ENCODE measurements at regions not wholly inside any gene's neighbourhood (a gene's known extent, or its start where the extent isn't known, plus 50 kb on each side); places are given as distances from the start of the nearest gene placed in this dataset.

DNA sequence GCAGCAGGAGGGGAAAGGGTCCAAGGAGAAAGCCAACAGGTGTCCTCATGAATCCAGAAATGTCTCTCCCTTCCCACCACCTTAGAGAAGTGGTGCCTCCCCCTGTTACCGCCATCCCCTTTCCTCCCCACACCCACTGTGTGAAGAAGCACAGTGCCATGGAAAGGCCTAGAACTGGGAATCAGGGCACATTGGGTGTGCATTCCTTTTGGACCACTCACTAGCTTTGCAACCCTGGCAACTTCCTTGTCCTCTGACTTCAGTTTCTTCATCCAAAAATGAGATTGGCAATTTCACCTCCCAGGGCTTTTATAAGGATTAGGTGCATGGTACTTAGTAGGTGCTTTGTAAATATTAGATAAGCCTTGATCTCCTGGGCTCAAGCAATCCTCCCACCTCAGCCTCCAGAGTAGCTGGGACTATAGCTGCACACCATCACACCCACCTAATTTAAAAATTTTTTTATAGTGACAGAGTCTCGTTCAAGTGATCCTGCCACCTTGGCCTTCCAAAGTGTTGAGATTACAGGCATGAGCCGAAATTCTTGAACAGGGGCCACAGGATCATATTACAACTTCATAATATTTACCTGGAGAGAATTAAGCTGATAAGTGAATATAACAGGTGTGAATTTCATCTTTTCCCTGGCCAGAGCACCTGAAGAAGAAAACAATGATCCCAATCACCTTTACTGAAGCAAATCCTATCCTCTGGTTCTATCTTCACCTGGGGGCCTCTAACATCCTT, 97.9 kb upstream of the TAF1B start:
- Histone ChIP-seq H3K4me3 (no peak overlapping the region), H3K27me3 (no peaks in the 10 kb centered on the region), H3K36me3 (no peaks in the 10 kb centered on the region), H3K4me1 (ENCODE audit: low read depth) (peaks cover 5% of the 10 kb centered on the region), H3K27ac (no peak overlapping the region), H3K9me3 (ENCODE audit: low read depth) (no peaks in the 10 kb centered on the region)
- no peak for DNase-seq (ENCODE audit: low read depth in 1 of 2, low spot score in 1 of 2)
- TF ChIP-seq, protein P1, sequence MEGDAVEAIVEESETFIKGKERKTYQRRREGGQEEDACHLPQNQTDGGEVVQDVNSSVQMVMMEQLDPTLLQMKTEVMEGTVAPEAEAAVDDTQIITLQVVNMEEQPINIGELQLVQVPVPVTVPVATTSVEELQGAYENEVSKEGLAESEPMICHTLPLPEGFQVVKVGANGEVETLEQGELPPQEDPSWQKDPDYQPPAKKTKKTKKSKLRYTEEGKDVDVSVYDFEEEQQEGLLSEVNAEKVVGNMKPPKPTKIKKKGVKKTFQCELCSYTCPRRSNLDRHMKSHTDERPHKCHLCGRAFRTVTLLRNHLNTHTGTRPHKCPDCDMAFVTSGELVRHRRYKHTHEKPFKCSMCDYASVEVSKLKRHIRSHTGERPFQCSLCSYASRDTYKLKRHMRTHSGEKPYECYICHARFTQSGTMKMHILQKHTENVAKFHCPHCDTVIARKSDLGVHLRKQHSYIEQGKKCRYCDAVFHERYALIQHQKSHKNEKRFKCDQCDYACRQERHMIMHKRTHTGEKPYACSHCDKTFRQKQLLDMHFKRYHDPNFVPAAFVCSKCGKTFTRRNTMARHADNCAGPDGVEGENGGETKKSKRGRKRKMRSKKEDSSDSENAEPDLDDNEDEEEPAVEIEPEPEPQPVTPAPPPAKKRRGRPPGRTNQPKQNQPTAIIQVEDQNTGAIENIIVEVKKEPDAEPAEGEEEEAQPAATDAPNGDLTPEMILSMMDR (IDR thresholded peaks at IDR 0.05; ENCODE audit: low read depth, low read length): no peak

DNA sequence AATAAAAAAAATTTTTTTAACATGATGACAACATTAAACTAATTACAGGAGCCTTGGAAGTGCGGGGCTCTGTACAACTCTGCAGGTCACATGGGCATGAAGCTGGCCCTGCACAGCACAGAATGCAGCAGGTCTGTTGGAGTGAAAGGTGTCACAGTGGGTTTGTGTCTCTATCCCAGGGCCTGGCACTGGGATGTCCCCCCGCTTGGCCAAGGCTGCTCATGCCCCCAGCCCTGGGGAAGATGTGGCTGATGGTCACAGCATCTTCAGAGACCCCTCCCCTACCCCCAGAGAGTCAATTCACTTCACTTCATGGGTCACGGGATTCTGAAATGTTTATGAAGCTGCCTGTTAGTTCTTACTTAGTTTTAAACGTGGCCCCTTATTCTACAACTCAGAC, 95.9 kb upstream of the TAF1B start:
- Histone ChIP-seq H3K9me3 (ENCODE audit: low read depth) (no peaks in the 10 kb centered on the region), H3K27me3 (no peaks in the 10 kb centered on the region), H3K27ac (no peak overlapping the region), H3K4me3 (no peak overlapping the region), H3K4me1 (ENCODE audit: low read depth) (peaks cover 8% of the 10 kb centered on the region), H3K36me3 (no peaks in the 10 kb centered on the region)
- no peak for DNase-seq (ENCODE audit: low read depth in 1 of 2, low spot score in 1 of 2)
- TF ChIP-seq, protein P1 (IDR thresholded peaks at IDR 0.05; ENCODE audit: low read depth, low read length): no peak

DNA sequence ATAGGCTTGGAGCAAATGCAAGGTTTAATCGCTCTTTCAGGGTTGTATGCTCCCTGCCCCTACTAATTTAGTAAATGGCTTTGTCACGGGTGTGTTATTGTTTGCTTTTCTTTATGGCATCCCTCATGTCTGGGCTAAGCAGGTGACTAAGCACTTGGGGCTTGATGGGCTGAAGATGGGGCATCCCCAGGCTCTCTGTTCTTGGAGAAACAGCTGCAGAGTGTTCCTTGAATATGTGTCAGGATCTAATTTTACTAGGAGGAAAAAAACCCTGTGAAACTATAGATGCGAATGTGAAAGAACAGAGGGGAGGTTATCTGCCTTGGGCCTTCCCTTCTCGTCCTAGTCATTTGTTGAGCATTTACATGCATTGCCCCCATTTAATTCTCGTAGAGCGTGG, 94.7 kb upstream of the TAF1B start:
- Histone ChIP-seq H3K27me3 (no peaks in the 10 kb centered on the region), H3K4me1 (ENCODE audit: low read depth) (peaks cover 8% of the 10 kb centered on the region), H3K9me3 (ENCODE audit: low read depth) (no peaks in the 10 kb centered on the region), H3K27ac (no peak overlapping the region), H3K4me3 (no peak overlapping the region), H3K36me3 (no peaks in the 10 kb centered on the region)
- TF ChIP-seq, protein P1 (IDR thresholded peaks at IDR 0.05; ENCODE audit: low read depth, low read length): no peak
- no peak for DNase-seq (ENCODE audit: low read depth in 1 of 2, low spot score in 1 of 2)

DNA sequence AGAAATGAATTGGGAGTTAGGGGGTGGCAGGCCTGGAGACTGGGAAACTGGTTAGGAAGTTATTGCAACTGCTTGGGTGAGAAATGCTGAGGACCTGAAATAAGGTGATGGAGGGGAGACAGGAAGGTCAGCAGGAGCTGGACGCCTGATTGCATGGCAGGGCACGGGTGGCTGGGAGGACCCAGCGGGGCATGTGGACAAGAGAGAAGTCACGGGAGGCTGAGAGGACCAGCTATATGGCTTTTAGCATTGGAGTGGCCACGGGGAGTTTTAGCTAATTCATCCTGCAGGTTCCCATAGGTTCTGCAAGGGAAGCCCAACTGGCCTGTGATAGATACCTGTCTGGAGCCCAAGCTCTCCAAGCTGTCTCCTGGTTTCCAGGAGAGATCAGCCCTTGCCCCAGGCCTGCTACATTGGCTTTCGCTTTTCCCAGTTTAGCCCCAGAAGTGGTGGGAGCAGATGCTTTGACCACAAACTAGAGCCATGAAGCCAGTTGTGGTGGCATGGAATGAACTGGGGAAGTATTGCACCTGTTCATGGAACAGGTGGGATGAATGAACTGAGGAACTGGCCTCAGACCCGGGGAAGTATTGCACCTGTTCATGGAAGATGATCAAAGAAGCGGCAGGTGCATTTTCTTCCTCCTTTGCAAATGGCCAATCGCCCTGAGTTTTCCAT, 93.6 kb upstream of the TAF1B start:
- TF ChIP-seq, protein P1 (IDR thresholded peaks at IDR 0.05; ENCODE audit: low read depth, low read length): no peak
- H3K4me1 ChIP-seq (ENCODE audit: low read depth): peaks cover 6% of the 10 kb centered on the region
- DNase-seq (ENCODE audit: low read depth in 1 of 2, low spot score in 1 of 2): no peak

DNA sequence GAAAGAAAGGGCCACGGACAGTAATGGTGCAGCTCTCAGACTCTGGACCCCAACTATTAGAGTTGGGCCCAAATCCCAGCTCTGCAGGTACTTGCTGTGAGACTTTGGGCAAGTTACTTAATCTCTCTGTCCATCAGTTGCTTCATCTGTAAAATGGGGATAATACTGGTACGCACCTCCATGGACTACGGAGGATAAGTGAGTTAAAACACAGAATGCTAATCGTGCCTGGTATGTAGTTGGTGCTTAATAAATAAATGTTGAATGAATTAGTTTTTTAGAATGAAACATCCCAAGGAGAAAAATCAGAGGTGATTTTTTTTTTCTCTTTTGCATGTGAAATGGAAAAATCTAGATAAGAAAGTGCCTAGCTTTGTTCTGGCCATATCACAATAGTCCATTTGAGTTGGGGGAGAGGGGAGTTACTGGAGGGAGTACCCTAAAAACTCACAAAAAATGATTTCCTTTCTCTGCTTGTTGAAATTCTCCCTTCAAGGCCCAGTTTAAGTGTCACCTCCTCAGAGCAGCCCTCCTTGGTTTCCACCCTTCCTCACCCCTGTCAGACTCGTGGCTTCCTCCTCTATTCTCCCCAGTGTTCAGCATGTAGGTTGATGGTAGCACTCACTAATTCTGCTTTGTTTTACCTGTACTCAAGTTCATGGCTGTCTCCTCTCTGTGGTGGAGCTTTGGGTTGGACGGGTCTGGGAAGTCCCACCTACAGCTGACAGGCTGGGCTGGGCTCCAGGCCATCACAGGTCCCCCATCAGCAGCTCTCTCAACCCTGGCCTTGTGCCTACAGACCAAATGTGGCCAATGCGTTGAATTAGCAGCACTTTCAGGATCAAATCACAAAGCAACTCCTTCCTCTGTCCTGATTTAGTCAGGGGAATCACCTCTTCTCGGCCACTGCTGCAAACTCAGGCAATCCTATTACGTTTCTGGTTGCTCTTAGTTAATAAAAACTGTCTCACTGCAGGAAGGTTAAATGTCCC, 92.8 kb upstream of the TAF1B start:
- TF ChIP-seq, protein P1 (IDR thresholded peaks at IDR 0.05; ENCODE audit: low read depth, low read length): no peak
- H3K27ac ChIP-seq: no peak overlapping the region

More for the DNA sequence above, 93.6 kb upstream of the TAF1B start:
- no peaks in the 10 kb centered on the region for H3K36me3 ChIP-seq
- H3K4me3 ChIP-seq: no peak overlapping the region
- H3K27me3 ChIP-seq: no peaks in the 10 kb centered on the region
- no peak overlapping the region for H3K27ac ChIP-seq
- no peaks in the 10 kb centered on the region for H3K9me3 ChIP-seq (ENCODE audit: low read depth)

More for the DNA sequence above, 92.8 kb upstream of the TAF1B start:
- H3K27me3 ChIP-seq: no peaks in the 10 kb centered on the region
- DNase-seq (ENCODE audit: low read depth in 1 of 2, low spot score in 1 of 2): no peak
- peaks cover 3% of the 10 kb centered on the region for H3K4me1 ChIP-seq (ENCODE audit: low read depth)
- no peaks in the 10 kb centered on the region for H3K36me3 ChIP-seq
- no peak overlapping the region for H3K4me3 ChIP-seq
- H3K9me3 ChIP-seq (ENCODE audit: low read depth): no peaks in the 10 kb centered on the region

Measured in cardiac muscle cell (in vitro differentiated cells and primary cell).